ENCODE measurements at regions not wholly inside any gene's neighbourhood (a gene's known extent, or its start where the extent isn't known, plus 50 kb on each side); places are given as distances from the start of the nearest gene placed in this dataset.

DNA sequence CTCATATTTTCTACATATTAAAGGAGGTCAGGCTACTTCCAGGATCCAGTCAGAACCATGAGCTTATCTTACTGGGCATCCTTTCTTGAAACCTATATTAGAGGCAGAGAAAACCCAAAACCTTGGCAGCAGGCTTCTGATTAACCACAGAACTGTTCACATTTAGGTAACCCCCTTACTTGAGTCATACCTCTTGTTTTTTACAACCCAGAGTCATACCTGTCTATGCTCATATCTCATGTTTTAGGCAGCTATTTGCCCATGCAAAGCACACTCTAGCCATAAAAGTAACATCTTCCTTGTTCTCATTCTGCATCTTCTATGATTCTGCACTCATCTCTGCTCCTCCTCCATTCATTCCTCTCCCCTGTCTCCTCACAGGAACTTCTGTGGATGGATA lies 138.0 kb upstream of the SMIM31 start:
- no peak overlapping the region for H3K4me3 ChIP-seq
- TF ChIP-seq POLR2AphosphoS5 (IDR thresholded peaks at IDR 0.05) = no peak
- TF ChIP-seq, protein P1, sequence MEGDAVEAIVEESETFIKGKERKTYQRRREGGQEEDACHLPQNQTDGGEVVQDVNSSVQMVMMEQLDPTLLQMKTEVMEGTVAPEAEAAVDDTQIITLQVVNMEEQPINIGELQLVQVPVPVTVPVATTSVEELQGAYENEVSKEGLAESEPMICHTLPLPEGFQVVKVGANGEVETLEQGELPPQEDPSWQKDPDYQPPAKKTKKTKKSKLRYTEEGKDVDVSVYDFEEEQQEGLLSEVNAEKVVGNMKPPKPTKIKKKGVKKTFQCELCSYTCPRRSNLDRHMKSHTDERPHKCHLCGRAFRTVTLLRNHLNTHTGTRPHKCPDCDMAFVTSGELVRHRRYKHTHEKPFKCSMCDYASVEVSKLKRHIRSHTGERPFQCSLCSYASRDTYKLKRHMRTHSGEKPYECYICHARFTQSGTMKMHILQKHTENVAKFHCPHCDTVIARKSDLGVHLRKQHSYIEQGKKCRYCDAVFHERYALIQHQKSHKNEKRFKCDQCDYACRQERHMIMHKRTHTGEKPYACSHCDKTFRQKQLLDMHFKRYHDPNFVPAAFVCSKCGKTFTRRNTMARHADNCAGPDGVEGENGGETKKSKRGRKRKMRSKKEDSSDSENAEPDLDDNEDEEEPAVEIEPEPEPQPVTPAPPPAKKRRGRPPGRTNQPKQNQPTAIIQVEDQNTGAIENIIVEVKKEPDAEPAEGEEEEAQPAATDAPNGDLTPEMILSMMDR (IDR thresholded peaks at IDR 0.05) = no peak
- no peak for TF ChIP-seq POLR2A (IDR thresholded peaks at IDR 0.05)
- DNase-seq (ENCODE audit: low spot score in 2 of 2) = no peak
- no peak overlapping the region for H3K27ac ChIP-seq
- H3K9me3 ChIP-seq = no peaks in the 10 kb centered on the region
- H3K36me3 ChIP-seq = no peaks in the 10 kb centered on the region
- intact Hi-C loops (cut with DNase I; ENCODE audit: low total_unique reads) = no loop called here
- H3K4me1 ChIP-seq = no peaks in the 10 kb centered on the region
- no peaks in the 10 kb centered on the region for H3K27me3 ChIP-seq

DNA sequence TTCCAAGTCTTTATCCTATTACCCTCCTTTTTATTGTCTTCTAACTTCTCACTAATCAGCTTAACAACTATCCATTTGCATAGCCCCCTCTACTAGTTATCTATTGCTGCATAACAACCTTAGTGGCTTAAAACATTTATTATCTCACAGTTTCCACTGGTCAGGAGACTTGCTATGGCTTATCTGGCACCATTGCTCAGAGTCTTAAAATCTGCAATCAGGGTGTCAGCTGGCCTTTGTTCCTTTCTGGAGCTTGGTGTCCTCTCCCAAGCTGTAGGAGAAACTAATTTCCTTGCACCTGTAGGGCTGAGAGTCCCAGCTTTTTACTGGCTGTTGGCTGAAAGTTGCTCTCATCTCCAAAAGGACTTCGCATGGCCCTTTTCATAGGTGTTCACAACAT lies 137.0 kb upstream of the SMIM31 start:
- H3K4me3 ChIP-seq = no peak overlapping the region
- intact Hi-C loops (cut with DNase I; ENCODE audit: low total_unique reads) = no loop called here
- TF ChIP-seq POLR2AphosphoS5 (IDR thresholded peaks at IDR 0.05) (no peak), POLR2A (IDR thresholded peaks at IDR 0.05) (no peak)
- TF ChIP-seq, protein P1 (IDR thresholded peaks at IDR 0.05) = no peak

DNA sequence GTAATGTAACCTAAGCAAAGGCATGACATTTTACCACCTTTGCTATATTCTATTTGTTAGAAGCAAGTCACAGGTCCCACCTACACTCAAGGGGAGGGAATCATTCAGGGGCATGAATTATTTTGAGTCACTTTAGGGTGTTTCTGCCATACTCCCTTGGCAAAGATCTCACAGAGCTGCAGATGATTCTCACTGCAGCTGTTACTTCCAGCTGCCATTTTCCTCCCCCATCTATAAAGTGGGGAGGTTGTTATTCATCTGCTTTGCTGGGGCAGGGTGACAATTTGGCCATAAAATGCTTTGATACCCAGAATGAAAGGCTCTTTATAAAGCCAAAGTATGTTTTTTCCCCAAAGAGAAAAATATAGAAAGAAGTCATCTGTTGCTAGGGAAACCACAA lies 136.5 kb upstream of the SMIM31 start:
- DNase-seq (ENCODE audit: low spot score in 2 of 2) = no peak
- no peaks in the 10 kb centered on the region for H3K4me1 ChIP-seq
- TF ChIP-seq POLR2AphosphoS5 (IDR thresholded peaks at IDR 0.05) = no peak
- TF ChIP-seq, protein P1 (IDR thresholded peaks at IDR 0.05) = no peak
- TF ChIP-seq POLR2A (IDR thresholded peaks at IDR 0.05) = no peak
- intact Hi-C loops (cut with DNase I; ENCODE audit: low total_unique reads) = no loop called here
- H3K27ac ChIP-seq = no peak overlapping the region
- H3K36me3 ChIP-seq = no peaks in the 10 kb centered on the region
- no peak overlapping the region for H3K4me3 ChIP-seq
- no peaks in the 10 kb centered on the region for H3K27me3 ChIP-seq
- H3K9me3 ChIP-seq = no peaks in the 10 kb centered on the region

More for the DNA sequence above, 137.0 kb upstream of the SMIM31 start:
- Histone ChIP-seq H3K36me3 (no peaks in the 10 kb centered on the region), H3K27ac (no peak overlapping the region), H3K27me3 (no peaks in the 10 kb centered on the region), H3K4me1 (no peaks in the 10 kb centered on the region), H3K9me3 (no peaks in the 10 kb centered on the region)
- no peak for DNase-seq (ENCODE audit: low spot score in 2 of 2)

DNA sequence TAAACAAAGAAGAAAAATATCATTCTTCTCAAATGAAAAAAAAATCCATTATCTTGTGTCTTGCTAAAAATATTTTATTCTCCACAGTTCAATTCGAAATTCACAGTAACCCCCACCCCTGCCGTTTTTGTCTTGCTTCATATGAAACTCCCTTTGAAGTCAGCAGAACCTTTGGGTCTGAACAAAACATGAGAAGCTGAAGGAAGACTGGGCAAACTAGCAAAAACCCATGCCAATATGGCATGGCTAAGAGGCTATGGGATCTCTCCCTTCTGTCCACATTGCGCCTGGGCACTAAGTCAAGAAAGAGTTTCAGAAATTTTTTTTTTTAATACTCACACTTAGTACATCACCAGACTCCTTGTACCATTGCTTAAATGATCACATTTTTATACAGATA lies 136.0 kb upstream of the SMIM31 start:
- DNase-seq (ENCODE audit: low spot score in 2 of 2) = no peak
- H3K4me3 ChIP-seq = no peak overlapping the region
- H3K36me3 ChIP-seq = no peaks in the 10 kb centered on the region
- H3K27ac ChIP-seq = no peak overlapping the region
- no peaks in the 10 kb centered on the region for H3K4me1 ChIP-seq
- intact Hi-C loops (cut with DNase I; ENCODE audit: low total_unique reads) = no loop called here
- H3K9me3 ChIP-seq = no peaks in the 10 kb centered on the region
- H3K27me3 ChIP-seq = no peaks in the 10 kb centered on the region
- TF ChIP-seq POLR2AphosphoS5 (IDR thresholded peaks at IDR 0.05) = no peak
- no peak for TF ChIP-seq POLR2A (IDR thresholded peaks at IDR 0.05)
- TF ChIP-seq, protein P1 (IDR thresholded peaks at IDR 0.05) = no peak

DNA sequence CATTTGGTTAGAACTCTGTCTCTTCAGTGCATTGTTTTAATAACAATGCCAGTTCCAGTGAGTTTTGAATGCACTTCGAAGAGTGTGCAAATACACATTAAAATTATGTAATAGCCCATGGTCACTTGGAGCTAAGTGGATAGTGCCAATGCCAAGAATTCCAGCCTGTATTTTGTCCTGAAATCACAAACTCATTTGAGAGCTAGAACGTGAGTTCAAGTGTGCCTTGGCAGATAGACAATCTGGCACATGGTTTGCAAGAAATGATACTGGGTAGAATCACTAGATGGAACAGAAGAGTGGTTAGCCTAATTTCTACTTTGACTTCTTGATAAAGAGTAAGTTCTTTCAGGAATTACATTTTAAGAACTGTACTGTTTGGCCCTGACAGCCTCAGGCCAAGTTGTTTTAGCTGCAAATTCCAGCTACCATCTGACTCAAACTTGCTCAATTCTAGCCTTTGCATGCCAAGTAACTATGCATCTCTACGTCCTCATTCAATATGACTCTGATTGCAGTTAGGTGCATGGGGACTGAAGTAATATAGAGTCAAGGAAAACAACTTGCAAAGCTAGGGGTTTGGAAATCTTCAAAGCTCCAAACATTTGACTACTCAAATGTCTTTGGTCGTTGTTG lies 131.9 kb upstream of the SMIM31 start:
- Histone ChIP-seq H3K27ac (no peak overlapping the region), H3K9me3 (no peaks in the 10 kb centered on the region), H3K36me3 (no peaks in the 10 kb centered on the region), H3K4me3 (no peak overlapping the region), H3K4me1 (no peaks in the 10 kb centered on the region), H3K27me3 (no peaks in the 10 kb centered on the region)
- no peak for DNase-seq (ENCODE audit: low spot score in 2 of 2)
- intact Hi-C loops (cut with DNase I; ENCODE audit: low total_unique reads) = no loop called here
- TF ChIP-seq, protein P1 (IDR thresholded peaks at IDR 0.05) = no peak
- no peak for TF ChIP-seq POLR2A (IDR thresholded peaks at IDR 0.05)
- TF ChIP-seq POLR2AphosphoS5 (IDR thresholded peaks at IDR 0.05) = no peak

All from breast epithelium (tissue), 4 donors.